ENCODE measurements at regions not wholly inside any gene's neighbourhood (a gene's known extent, or its start where the extent isn't known, plus 50 kb on each side); places are given as distances from the start of the nearest gene placed in this dataset.

GRCh38 chr2:65545837-65546805 is 113.7 kb upstream of the SPRED2 start:
- no peak for DNase-seq
- TF ChIP-seq POLR2A (IDR thresholded peaks at IDR 0.05) (no peak), POLR2AphosphoS5 (IDR thresholded peaks at IDR 0.05) (no peak), EP300 (IDR thresholded peaks at IDR 0.05; ENCODE audit: low read depth) (no peak), CTCF (IDR thresholded peaks at IDR 0.05) (no peak)
- intact Hi-C loops (cut with DNase I; ENCODE audit: low total_unique reads): no loop called here

GRCh38 chr2:65541773-65542172 is 109.4 kb upstream of the SPRED2 start:
- H3K4me3 ChIP-seq: no peak overlapping the region
- H3K9me3 ChIP-seq: no peaks in the 10 kb centered on the region
- 93 to 96% methylated on average over 5 to 6 of the region's 6 CpGs for WGBS, 2 donors (ENCODE audit: low coverage in 1 of 2)
- intact Hi-C loops (cut with DNase I; ENCODE audit: low total_unique reads) (no loop called here), in situ Hi-C loops (cut with MboI; ENCODE audit: low pct_ligation_motif_present in 1 of 4, low pct_unique_long_range_greater_than_20kb in 1 of 4, low sequenced_read_pairs in 3 of 4) (loop anchor here in 1 of 4 donors (10.0 kb wide), 1 partner anchor 277 kb away; no protein-coding TSS in a partner anchor)
- H3K36me3 ChIP-seq: no peaks in the 10 kb centered on the region
- no peaks in the 10 kb centered on the region for H3K27me3 ChIP-seq
- TF ChIP-seq POLR2A (IDR thresholded peaks at IDR 0.05) (no peak), POLR2AphosphoS5 (IDR thresholded peaks at IDR 0.05) (no peak), EP300 (IDR thresholded peaks at IDR 0.05; ENCODE audit: low read depth) (no peak), CTCF (IDR thresholded peaks at IDR 0.05) (no peak)
- H3K27ac ChIP-seq: no peak overlapping the region
- DNase-seq: no peak
- peaks cover 0 to 12% (median 0%) of the 10 kb centered on the region in 4 donors for H3K4me1 ChIP-seq

More at GRCh38 chr2:65545837-65546805, 113.7 kb upstream of the SPRED2 start:
- no peaks in the 10 kb centered on the region for H3K36me3 ChIP-seq
- H3K9me3 ChIP-seq: no peaks in the 10 kb centered on the region
- H3K4me3 ChIP-seq: no peak overlapping the region
- H3K27ac ChIP-seq: peak overlapping the region in 1 of 4 donors; percentile 11
- 36 to 71% methylated on average over 1 to 4 of the region's 4 CpGs for WGBS, 2 donors (ENCODE audit: low coverage in 1 of 2)
- H3K4me1 ChIP-seq: peaks cover 0 to 12% (median 0%) of the 10 kb centered on the region in 4 donors
- no peaks in the 10 kb centered on the region for H3K27me3 ChIP-seq
- in situ Hi-C loops (cut with MboI; ENCODE audit: low pct_ligation_motif_present in 1 of 4, low pct_unique_long_range_greater_than_20kb in 1 of 4, low sequenced_read_pairs in 3 of 4): loop anchor here in 1 of 4 donors (10.0 kb wide), 1 partner anchor 281 kb away; no protein-coding TSS in a partner anchor

DNA sequence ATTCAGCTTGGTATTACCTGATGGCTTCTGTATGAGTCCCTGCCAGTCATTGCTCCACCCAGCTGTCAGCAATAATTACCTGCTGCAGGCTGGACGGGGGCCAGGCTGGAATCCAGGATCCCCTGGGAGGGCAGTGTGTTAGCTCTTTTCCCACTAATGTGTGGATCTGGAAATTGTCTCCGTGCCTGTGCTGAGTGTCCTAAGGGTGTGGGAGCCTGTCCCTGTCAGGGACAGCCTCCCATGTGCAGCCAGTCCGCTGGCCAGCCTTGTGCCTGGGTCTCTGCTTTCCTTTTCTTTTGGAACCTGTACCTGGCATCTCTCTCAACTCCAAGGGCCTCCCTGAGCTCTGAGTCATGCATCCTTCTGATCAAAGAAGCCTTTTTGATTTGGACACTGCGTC is 107.2 kb upstream of the SPRED2 start:
- H3K4me3 ChIP-seq: no peak overlapping the region
- in situ Hi-C loops (cut with MboI; ENCODE audit: low pct_ligation_motif_present in 1 of 4, low pct_unique_long_range_greater_than_20kb in 1 of 4, low sequenced_read_pairs in 3 of 4): loop anchor here in 1 of 4 donors (10.0 kb wide), 1 partner anchor 275 kb away; no protein-coding TSS in a partner anchor
- H3K4me1 ChIP-seq: no peaks in the 10 kb centered on the region
- no peaks in the 10 kb centered on the region for H3K27me3 ChIP-seq
- DNase-seq: peak; percentile 15
- no peak overlapping the region for H3K27ac ChIP-seq
- no peak for TF ChIP-seq EP300 (IDR thresholded peaks at IDR 0.05; ENCODE audit: low read depth)
- TF ChIP-seq POLR2A (IDR thresholded peaks at IDR 0.05): no peak
- TF ChIP-seq CTCF (IDR thresholded peaks at IDR 0.05): no peak
- TF ChIP-seq POLR2AphosphoS5 (IDR thresholded peaks at IDR 0.05): no peak
- 58 to 78% methylated on average over 1 to 4 of the region's 4 CpGs for WGBS, 2 donors (ENCODE audit: low coverage in 1 of 2)
- no peaks in the 10 kb centered on the region for H3K36me3 ChIP-seq
- H3K9me3 ChIP-seq: no peaks in the 10 kb centered on the region
- intact Hi-C loops (cut with DNase I; ENCODE audit: low total_unique reads): no loop called here

GRCh38 chr2:65537651-65538385 is 105.4 kb upstream of the SPRED2 start:
- Histone ChIP-seq H3K9me3 (no peaks in the 10 kb centered on the region), H3K27me3 (no peaks in the 10 kb centered on the region), H3K36me3 (no peaks in the 10 kb centered on the region), H3K4me3 (no peak overlapping the region), H3K27ac (no peak overlapping the region), H3K4me1 (no peaks in the 10 kb centered on the region)
- WGBS, 2 donors (ENCODE audit: low coverage in 1 of 2): 74 to 82% methylated on average over 1 to 7 of the region's 7 CpGs
- DNase-seq: no peak
- TF ChIP-seq CTCF (IDR thresholded peaks at IDR 0.05) (no peak), EP300 (IDR thresholded peaks at IDR 0.05; ENCODE audit: low read depth) (no peak), POLR2A (IDR thresholded peaks at IDR 0.05) (no peak), POLR2AphosphoS5 (IDR thresholded peaks at IDR 0.05) (no peak)
- in situ Hi-C loops (cut with MboI; ENCODE audit: low pct_ligation_motif_present in 1 of 4, low pct_unique_long_range_greater_than_20kb in 1 of 4, low sequenced_read_pairs in 3 of 4): no loop called here
- intact Hi-C loops (cut with DNase I; ENCODE audit: low total_unique reads): no loop called here
